ENCODE measurements at regions not wholly inside any gene's neighbourhood (a gene's known extent, or its start where the extent isn't known, plus 50 kb on each side); places are given as distances from the start of the nearest gene placed in this dataset.

- Histone ChIP-seq H3K56ac (replicated peaks; ENCODE audit: insufficient read length, low read depth, low read length) (no peak overlapping the region), H2BK15ac (ENCODE audit: low read length) (no peak overlapping the region), H3K9me3 (ENCODE audit: insufficient read depth in 2 of 2, low read depth in 1 of 2, low read length in 1 of 2) (peaks cover 0 to 6% of the 10 kb centered on the region in 2 experiments; a peak in 2 of 4 replicates), H3K23ac (ENCODE audit: insufficient read length) (no peak overlapping the region), H3K27me3 (replicated peaks in 1 of 4; ENCODE audit: control insufficient read depth in 3 of 4, extremely low read depth in 1 of 4, insufficient read depth in 3 of 4, low read length in 3 of 4) (no peaks in the 10 kb centered on the region), H3K23me2 (ENCODE audit: low read depth, low read length) (no peaks in the 10 kb centered on the region), H4K8ac (ENCODE audit: extremely low read depth, insufficient read depth, low read length) (no peak overlapping the region), H3K4me1 (replicated peaks in 1 of 4; ENCODE audit: control insufficient read depth in 3 of 4, insufficient read depth in 4 of 4, low read length in 3 of 4) (peaks cover 0 to 3% (median 0%) of the 10 kb centered on the region in 4 experiments; a peak in 1 of 7 replicates), H4K5ac (ENCODE audit: insufficient read length, low read depth, low read length) (no peak overlapping the region), H3K79me1 (ENCODE audit: low read depth, low read length) (peaks cover 12% of the 10 kb centered on the region), H3K4me3 (ENCODE audit: extremely low read depth in 1 of 4, insufficient read depth in 2 of 4, low read depth in 3 of 4, low read length in 4 of 4) (no peak overlapping the region), H3K14ac (ENCODE audit: insufficient read length) (no peak overlapping the region), H2AK5ac (ENCODE audit: low read depth, low read length) (no peak overlapping the region), H3K9ac (replicated peaks in 1 of 4; ENCODE audit: extremely low read depth in 1 of 4, low read depth in 3 of 4, low read length in 3 of 4) (no peak overlapping the region), H2BK5ac (ENCODE audit: low read depth, low read length) (no peak overlapping the region), H4K91ac (replicated peaks; ENCODE audit: insufficient read length, low read length) (no peak overlapping the region), H3K79me2 (ENCODE audit: control insufficient read depth in 1 of 2, insufficient read depth in 2 of 2, low read length in 2 of 2) (peaks cover 0 to 11% of the 10 kb centered on the region in 2 experiments; a peak in 1 of 4 replicates), H3K4ac (replicated peaks; ENCODE audit: insufficient read length, low read depth, low read length) (no peak overlapping the region), H2BK20ac (ENCODE audit: low read length) (no peak overlapping the region), H3K18ac (ENCODE audit: extremely low read depth, low read length) (no peak overlapping the region), H3K27ac (ENCODE audit: low read depth, low read length) (no peak overlapping the region), H3K4me2 (ENCODE audit: insufficient read depth in 1 of 2, low read depth in 2 of 2, low read length in 2 of 2) (no peak overlapping the region), H2AFZ (ENCODE audit: low read length) (no peak overlapping the region), H4K20me1 (replicated peaks in 1 of 2; ENCODE audit: control insufficient read depth in 1 of 2, insufficient read depth in 2 of 2, low read length in 2 of 2) (no peaks in the 10 kb centered on the region), H3K36me3 (ENCODE audit: control insufficient read depth in 2 of 4, insufficient read depth in 4 of 4, low read length in 3 of 4) (no peaks in the 10 kb centered on the region), H2BK12ac (ENCODE audit: low read depth, low read length) (no peak overlapping the region), H2BK120ac (replicated peaks; ENCODE audit: low read depth, low read length) (no peak overlapping the region)
- DNase-seq (ENCODE audit: low read depth in 1 of 2, low spot score in 2 of 2) (no peak), FAIRE-seq (no peak)
- 89% methylated on average over 6 of the region's 6 CpGs; no CpG with 5 or more reads in 1 of the 2 experiments for WGBS, 2 experiments (ENCODE audit: extremely low coverage in 1 of 2, insufficient coverage in 1 of 2, insufficient read length in 1 of 2, insufficient replicate concordance in 2 of 2, low coverage in 1 of 2, low lambda C conversion rate in 2 of 2, missing lambda C conversion rate in 1 of 2)
- ChIA-PET CTCF (ENCODE audit: partially characterized antibody) (interaction anchor here (1.0 to 1.1 kb wide), 2 partner anchors 91 to 115 kb away, joined by 3 to 4 read pairs; no protein-coding TSS in a partner anchor), POLR2A (ENCODE audit: partially characterized antibody) (interaction anchor here (1.2 kb wide), 1 partner anchor 70 kb away, joined by 5 read pairs; no protein-coding TSS in a partner anchor)
- TF ChIP-seq USF2 (IDR thresholded peaks at IDR 0.05; ENCODE audit: low read length), result no peak
- TF ChIP-seq TAF1 (IDR thresholded peaks at IDR 0.05; ENCODE audit: low read depth, low read length), result no peak
- no peak for TF ChIP-seq POLR2AphosphoS5 (IDR thresholded peaks at IDR 0.05; ENCODE audit: low read depth, low read length)
- TF ChIP-seq JUND (IDR thresholded peaks at IDR 0.05; ENCODE audit: low read length), result no peak
- TF ChIP-seq JUN (IDR thresholded peaks at IDR 0.05; ENCODE audit: low read depth, low read length), result no peak
Measured at GRCh38 chr21:31489014-31489413, 145.0 kb upstream of the TIAM1 start.
